ENCODE measurements at regions not wholly inside any gene's neighbourhood (a gene's known extent, or its start where the extent isn't known, plus 50 kb on each side); places are given as distances from the start of the nearest gene placed in this dataset.

DNA sequence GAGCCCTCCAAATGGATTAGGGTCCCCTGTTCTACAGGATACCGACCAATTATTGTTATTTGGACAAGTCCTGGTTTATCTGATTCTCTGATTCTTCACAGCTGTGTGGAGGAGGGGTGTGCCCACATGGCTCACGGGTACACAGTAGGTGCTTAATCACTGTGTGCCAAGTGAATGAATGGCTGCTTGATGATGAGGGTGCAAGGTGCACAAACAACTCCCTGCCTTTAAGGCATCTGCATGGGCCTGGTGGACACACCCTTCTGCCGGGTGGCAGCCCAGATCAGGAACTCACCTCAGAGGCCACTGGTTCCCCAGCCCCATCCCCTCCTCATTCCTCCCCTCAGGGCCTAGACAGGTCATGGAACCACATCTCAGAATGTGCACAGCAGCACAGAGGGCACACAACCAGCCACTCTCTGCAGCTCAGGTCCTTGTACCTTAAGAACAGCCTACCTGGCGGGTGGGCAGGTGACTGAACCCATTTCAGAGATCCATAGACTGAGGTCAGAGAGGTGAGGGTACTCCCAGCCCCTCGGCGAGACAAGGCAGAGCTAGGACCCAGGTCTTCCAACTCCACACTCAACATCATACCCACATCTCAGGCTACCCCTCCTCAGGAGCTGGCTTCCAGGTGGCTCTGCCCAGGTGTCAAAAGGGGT lies 50.3 kb downstream of the SHANK2 start:
- no peak for DNase-seq (ENCODE audit: low read depth)

DNA sequence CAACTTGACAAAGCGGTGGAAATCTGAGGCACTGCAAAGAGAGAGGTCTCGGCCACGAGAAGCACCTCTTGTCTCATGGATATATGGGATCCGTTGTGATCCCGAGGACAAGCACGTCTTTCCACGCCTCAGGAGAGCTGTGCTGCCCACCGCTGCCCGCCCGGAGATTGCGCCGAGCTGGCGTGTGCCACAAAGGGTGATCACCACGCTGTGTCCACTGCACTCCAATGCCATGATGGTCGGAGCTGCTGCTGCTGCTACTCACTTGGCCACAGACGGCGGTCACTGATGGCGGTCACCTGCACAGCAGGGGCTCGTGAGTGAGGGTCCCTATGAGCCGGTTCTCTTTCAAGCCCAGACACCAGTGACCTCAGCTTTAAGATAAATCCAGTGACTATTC lies 51.1 kb downstream of the SHANK2 start:
- DNase-seq (ENCODE audit: low read depth): no peak

DNA sequence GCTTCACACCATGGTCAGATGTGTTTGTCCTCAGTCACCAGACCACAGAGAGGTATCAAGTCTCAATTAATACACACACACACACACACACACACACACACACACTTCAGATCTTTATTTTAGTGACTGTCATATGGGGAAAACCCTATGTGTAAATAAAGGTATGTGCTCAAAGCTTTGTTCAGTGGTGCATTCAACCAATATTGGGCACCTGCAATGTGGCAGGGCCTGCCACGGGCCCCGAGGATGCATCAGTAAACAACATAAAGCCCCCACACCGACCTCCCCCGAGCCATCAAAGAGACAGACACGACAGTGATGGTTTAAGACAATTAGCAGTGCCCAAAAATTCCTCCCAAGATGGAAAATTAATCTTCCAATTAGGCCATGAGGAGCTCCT lies 51.6 kb downstream of the SHANK2 start:
- no peak for DNase-seq (ENCODE audit: low read depth)

- DNase-seq (ENCODE audit: low read depth): no peak
These were observed 52.1 kb downstream of the SHANK2 start for GRCh38 chr11:71200172-71200716.

- DNase-seq (ENCODE audit: low read depth): no peak
These were observed 53.1 kb downstream of the SHANK2 start for GRCh38 chr11:71199226-71199820.

GRCh38 chr11:71198823-71199165 lies 53.6 kb downstream of the SHANK2 start:
- no peak for DNase-seq (ENCODE audit: low read depth)

GRCh38 chr11:71198141-71198822 lies 54.1 kb downstream of the SHANK2 start:
- DNase-seq (ENCODE audit: low read depth): no peak

GRCh38 chr11:71197096-71197495 lies 55.3 kb downstream of the SHANK2 start:
- no peak for DNase-seq (ENCODE audit: low read depth)

DNA sequence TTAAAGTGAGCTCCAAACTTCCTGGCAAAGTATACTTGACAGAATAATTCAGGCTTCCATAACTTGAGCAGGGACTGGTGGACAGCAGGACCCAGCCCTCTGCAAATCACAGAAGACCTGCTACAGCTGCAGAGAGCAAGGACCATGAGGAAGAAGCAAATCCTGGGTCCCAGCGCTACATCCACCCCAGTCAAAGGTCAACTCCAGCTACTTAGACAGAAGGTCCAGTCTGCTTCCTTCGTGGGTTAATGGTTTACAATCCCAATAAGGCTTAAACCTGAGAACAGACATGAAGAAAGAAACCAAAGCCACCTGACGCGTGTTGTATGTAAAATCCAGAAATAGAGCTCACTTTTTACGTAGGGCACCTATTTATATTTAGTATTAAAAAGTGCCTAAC lies 57.7 kb downstream of the SHANK2 start:
- DNase-seq (ENCODE audit: low read depth): no peak

DNA sequence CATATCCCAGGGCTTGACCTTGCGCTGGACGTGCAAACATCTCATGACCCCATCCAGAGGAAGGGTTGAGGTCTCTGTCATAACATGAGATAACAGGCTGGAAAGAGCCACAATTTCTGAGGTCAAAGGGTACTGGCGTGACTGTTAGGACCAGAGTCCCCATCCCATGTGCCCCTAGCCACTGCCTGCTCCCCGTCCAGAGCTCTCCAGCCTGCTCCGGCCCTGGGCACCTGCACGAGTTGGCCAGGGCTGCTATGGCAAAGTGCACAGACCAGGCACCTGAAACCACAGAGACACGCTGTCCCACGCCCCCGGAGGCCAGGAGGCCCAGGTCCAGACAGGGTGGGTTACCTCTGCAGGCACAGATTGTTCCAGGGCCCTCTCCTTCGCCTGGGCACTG lies 58.9 kb downstream of the SHANK2 start:
- DNase-seq (ENCODE audit: low read depth): no peak

- DNase-seq (ENCODE audit: low read depth): no peak
These were observed 59.7 kb downstream of the SHANK2 start for GRCh38 chr11:71192629-71193028.

DNA sequence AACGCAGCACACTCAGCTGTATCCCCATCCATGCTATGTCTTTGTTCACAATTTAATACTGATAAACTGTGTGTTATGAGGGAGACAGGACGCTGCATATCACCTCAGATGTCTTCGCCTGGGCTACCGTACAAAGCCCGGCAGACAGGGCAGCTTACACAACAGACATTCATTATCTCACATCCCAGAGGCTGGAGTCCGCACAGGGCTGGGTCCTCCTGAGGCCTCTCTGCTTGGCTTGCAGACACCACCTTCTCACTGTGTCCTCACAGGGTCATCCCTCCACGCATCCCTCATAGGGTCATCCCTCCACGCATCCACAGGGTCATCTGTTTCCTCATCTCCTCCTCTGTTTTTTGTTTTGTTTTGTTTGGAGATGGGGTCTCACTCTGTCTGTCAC lies 61.2 kb downstream of the SHANK2 start:
- DNase-seq (ENCODE audit: low read depth): no peak

DNA sequence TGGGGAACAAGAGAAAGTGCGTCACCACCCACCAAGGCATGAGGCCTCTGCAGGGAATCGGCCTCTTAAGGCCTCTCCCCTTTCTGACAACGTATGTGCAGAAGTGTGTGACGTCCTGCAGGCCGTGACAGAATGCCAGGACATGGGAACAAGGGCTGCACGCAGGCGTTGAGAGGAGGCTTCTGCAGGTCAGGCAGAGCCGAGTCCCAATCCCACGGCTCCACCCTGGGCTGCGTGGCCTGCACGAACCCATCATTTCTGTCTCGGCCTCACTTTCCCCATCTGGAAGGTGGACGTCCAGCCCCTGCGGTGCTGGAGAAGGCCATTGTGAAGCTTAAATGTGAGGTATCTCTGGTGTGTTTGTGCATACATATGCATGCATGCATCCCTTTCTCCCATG lies 61.8 kb downstream of the SHANK2 start:
- no peak for DNase-seq (ENCODE audit: low read depth)

DNA sequence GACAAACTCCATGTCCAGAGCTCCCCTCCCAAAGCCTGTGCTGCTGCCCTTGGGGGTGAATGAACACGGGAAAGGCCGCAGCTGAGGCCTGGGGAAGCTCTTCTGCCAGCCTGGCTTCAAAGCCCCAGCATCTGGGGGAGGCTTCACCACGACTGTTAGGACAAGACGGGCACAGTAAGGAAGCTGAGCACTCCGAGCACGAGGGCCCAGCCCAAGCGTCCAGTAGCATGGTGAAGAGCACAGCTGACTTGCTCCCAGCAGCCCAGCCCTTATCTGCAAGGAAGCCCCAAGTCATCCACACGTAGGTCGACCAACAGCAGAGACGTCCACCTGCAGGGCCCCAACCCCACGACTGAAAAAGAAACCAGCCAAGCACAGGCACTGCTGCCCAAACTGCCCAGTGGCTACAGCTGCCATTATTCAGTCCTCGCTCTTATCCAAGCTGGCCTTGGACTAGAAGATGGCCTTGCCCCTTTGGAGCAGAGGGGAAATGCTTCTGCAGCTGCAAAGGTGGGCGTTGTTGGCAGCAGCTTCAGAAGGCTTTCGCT lies 62.5 kb downstream of the SHANK2 start:
- no peak for DNase-seq (ENCODE audit: low read depth)

GRCh38 chr11:71188886-71189767 lies 63.2 kb downstream of the SHANK2 start:
- no peak for DNase-seq (ENCODE audit: low read depth)

- no peak for DNase-seq (ENCODE audit: low read depth)
These were observed 64.3 kb downstream of the SHANK2 start for GRCh38 chr11:71188073-71188472.

DNA sequence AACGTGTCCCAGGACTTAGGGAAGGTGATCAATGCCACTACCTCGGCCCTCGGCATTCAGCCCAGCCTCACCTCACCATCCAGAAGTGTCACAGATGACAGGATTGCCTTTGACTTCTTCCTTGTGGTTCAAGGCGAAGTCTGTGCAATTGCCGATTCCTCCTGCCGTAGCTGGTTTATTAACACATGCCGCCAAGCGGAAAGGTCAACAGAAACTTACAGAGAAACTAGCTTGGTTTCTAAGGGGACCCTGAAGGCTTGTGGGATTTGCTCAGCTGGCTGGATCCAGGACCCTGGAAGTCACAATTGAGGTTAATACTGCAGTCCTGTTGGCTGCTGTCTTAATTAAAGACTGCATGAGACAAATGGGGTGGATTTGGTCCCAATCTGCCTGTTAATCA lies 65.6 kb downstream of the SHANK2 start:
- no peak for DNase-seq (ENCODE audit: low read depth)

DNA sequence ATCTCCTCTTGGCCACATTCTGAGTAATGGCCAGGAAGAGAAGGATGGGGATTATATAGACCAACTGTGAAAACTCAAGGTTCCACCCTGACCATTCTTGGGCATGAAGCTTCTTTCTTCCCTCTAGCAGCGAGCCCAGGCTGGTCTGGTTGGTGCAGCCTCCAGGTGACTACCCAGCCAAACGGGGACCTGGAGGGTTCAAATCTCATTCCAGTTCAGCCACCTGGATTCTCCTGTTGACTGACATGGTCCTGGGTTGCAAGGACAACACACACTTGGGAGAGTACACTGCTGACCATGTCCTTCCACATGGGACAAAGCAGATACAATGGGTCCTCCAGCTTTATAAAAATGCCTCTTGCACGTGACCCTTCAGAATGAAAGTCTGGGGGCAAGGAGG lies 67.0 kb downstream of the SHANK2 start:
- DNase-seq (ENCODE audit: low read depth): no peak

GRCh38 chr11:71184421-71185210 lies 67.8 kb downstream of the SHANK2 start:
- DNase-seq (ENCODE audit: low read depth): no peak

GRCh38 chr11:71183878-71184277 lies 68.5 kb downstream of the SHANK2 start:
- DNase-seq (ENCODE audit: low read depth): no peak
